ENCODE measurements at regions not wholly inside any gene's neighbourhood (a gene's known extent, or its start where the extent isn't known, plus 50 kb on each side); places are given as distances from the start of the nearest gene placed in this dataset.

- DNase-seq, result no peak
Measured at GRCh38 chr1:217193151-217193550, 437.7 kb downstream of the GPATCH2 start.

- no peak for DNase-seq
Measured at GRCh38 chr1:217191441-217191840, 439.4 kb downstream of the GPATCH2 start.

- DNase-seq, result no peak
Measured at GRCh38 chr1:217190359-217190758, 440.5 kb downstream of the GPATCH2 start.

GRCh38 chr1:217189362-217189761 lies 441.5 kb downstream of the GPATCH2 start:
- DNase-seq, result no peak

DNA sequence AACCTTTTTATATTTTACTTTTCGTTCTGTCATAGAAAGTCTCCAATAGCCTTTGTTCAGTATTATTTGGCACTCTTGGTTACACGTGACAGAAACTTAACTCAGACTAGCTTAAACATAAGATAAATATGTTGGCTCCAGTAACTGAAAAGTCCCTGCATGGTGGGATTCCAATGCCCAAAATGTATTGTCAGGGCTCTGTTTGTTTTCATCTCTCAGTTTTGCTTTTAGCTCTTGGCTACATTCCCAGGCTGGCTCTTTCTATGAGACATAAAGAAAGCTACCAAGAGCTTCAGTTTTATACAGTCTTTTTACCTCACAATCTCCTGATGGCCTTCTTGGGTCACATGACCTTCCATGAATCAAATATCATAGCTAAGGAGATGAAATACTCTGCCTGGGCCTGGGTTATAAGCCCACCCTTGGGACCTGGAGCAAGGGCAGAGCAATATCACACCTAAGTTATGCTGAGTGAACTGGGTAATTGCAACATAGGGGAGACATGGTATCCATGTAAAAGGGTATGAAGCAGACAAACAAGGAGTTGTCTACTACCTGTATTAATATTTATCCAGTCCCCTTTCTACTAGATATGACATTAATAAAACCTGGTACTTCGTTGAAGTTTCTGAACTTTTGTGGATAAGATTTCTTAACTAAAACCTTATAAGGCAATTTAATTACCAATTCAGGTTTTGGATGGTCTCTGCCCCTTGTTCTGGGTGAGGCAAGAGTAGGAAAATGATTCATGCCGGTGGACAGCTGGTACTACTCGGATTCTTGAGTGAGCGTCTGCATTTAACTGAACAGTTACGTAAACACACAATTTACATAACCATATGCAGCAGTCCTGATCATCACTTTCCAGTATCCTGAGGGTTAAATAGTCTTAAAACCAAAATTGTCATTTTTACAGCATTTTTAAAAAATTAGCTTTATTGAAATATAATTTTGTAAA lies 442.3 kb downstream of the GPATCH2 start:
- DNase-seq, result no peak

- DNase-seq, result no peak
Measured at GRCh38 chr1:217186664-217187063, 444.2 kb downstream of the GPATCH2 start.

DNA sequence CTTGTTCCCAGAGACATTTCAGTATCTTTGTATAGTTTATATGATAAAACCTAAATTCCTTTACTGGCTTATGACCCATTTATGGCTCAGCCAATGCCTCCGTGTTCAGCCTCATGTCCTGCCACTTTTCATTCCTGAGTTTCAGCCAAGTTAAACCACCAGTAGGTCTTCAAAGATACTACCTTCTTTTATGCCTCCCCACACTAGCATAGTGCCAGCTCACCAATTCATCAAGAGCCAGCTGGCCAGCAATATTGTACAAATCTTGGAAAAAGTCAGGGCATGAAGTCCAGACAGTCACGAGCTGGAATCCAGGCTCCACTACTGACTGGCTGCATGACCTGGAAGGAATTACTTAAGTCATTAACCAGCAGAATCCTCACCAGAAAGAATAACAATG lies 446.0 kb downstream of the GPATCH2 start:
- no peak for DNase-seq

- DNase-seq, result no peak
Measured at GRCh38 chr1:217182992-217183391, 447.9 kb downstream of the GPATCH2 start.

DNA sequence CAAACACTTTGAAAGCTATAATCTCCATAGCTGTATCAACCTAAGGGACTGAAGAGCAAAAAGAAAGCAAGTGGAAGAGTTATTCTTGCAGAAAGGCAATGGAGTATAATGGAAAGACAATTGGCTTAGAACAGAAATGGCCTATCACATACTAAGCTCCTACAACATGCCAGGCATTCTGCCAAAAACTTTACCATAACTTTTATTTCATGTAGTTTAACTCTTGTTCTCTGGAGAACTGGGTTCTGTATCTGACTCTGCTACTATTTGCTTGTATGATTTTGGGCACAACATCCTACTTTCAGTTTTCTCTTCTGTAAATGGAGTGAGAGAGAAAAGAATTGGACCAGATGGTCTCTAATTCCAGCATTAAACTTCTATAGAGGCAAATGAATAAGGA lies 449.1 kb downstream of the GPATCH2 start:
- no peak for DNase-seq

DNA sequence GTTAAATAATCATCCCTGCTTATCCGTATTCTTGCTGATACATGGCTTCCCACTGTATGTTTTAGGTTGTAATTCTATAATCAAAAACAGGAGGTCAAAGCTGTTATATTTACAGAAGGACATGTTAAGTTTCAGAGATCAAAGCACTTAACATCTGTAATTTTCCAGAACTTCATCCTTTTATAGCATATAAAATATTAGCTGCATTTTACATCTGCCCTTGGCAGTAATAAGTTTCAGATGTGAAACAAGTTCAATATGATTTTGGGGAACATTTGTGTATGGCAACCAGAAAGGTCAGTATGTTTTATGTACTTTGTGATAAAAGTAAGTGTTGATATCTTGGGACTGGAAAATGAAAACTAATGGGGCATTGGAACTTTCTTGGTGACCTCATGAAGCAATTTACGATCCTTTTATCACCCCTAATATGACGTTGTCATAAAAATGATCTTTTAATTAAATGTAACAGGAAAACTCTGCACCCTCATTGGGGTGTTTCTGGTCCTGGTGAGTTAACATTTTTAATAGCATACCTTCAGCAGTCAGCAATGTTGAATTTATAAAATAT lies 449.6 kb downstream of the GPATCH2 start:
- DNase-seq, result no peak

DNA sequence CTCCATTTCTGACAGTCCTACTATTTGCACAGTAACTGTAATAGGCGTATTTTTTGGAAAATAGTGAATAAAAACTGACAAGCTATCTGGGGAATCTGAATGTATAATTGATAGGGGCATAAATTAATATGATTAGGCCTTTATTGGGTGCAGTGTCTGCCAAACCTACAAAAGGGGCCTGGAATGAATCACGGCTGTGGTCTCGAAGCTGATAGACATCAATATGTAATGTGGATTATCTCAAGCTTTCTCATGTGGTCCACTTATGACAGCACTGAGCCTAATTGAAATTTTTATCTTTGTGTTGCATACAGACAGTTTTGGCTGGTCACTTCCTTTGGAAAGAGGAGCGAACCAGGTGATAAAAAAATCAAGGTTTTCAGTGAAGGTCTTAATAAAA lies 450.4 kb downstream of the GPATCH2 start:
- DNase-seq, result no peak

DNA sequence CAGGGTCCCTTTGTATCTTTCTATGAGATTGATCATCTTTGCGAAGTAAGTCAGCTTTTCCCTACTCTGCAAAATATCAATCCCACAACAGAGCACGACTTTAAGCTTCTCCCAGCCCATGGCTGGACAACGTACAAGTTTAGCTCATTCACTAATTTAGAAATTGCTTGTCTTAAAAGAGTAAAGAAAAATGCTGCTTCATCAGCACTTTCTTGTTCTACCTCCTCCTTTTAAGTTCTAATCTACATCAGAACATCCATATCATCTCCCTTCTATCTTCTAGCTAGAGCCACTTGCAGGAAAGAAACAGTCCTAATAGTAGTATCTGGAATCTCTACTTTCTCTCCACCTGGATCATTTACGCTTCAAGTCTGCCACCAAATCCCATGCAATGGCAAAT lies 441.2 kb upstream of the ESRRG start:
- no peak for DNase-seq

- no peak for DNase-seq
Measured at GRCh38 chr1:217153361-217153760, 430.1 kb upstream of the ESRRG start.

- DNase-seq, result no peak
Measured at GRCh38 chr1:217150366-217150765, 427.1 kb upstream of the ESRRG start.

DNA sequence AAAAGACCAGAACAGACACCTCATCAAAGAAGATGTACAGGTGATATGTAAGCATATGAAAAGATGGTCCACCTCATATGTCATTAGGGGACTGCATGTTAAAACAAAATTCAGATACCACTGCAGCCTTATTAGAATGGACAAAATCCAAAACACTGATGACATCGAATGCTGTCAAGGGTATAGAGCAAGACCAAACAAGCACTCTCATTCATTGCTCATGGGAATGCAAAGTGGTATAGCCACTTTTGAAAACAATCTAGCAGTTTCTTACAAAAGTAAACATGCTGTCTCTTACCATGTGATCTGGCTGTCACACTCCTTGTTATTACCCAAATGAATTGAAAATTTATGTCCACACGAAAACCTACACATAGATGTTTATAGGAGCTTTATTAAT lies 426.6 kb upstream of the ESRRG start:
- no peak for DNase-seq

DNA sequence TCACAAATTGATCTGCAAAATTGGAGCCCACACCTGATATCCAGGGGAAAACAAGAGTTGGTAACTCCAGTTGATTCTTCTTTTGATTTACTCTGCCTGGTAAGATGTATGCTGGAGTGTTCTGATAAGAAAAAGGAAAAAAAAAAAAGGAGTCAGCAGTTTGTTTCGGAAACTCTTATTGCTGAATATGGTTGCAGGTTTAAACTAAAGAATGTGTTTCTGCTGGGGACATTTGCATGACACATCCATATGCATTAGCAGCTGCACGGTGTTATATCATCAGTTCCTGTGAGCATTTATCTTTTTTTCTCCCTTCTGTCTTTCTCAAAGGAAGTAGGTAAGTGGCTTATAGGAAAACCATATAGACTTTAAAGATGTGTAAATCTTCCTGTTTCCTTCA lies 418.5 kb upstream of the ESRRG start:
- DNase-seq, result no peak

- DNase-seq, result no peak
Measured at GRCh38 chr1:217140041-217140901, 417.0 kb upstream of the ESRRG start.

DNA sequence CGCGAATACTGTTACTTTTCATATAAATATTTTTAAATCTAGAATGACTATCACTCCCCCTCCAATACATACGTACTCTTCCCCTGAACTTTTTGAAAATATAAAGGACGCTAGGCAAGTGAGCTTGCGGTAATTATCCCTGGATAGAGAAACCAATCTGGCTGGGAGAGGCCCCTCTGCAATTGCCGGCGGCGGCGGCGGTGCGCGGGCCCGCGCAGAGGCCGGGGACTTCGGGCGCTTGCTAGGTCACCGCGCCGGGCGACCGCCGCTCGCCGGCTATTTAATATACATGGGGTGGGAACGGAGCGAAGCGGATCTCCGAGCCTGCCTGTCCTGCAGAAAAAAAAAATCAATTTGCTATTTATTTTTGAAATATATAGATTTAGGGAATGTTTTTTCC lies 416.3 kb upstream of the ESRRG start:
- DNase-seq, result no peak

DNA sequence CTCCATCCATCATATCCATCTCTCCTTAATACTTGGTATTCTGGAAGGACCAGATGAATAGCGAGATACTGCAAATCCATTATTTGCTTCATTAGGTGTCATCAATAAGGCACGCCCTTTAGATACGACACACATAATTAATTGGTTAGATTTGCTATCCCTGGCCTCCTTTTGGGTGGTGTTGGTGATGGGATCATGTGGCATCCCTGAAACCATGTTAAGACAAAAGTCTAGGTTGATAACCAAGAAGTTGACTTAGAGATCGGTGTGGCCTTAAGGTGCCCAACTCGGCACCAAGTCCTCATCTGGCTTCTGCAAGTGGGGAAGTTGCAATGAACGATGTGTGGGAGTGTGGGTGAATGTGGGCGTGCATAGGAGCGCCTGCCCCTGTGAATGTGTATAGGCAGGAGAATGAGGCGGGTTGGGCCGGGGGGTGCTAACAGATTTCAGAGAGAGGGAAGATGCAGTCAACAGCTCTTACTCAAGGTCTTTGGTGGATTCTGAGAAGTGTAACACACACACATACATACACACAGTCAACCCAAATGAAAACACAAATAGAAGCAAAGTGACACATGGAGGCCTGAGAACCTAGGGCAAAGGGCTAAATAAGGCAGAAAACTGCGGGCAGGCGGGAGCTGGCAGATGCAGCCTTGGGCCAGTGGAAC lies 415.7 kb upstream of the ESRRG start:
- no peak for DNase-seq

GRCh38 chr1:217138173-217138765 lies 415.0 kb upstream of the ESRRG start:
- DNase-seq, result no peak

GRCh38 chr1:217137210-217137881 lies 414.1 kb upstream of the ESRRG start:
- no peak for DNase-seq

DNA sequence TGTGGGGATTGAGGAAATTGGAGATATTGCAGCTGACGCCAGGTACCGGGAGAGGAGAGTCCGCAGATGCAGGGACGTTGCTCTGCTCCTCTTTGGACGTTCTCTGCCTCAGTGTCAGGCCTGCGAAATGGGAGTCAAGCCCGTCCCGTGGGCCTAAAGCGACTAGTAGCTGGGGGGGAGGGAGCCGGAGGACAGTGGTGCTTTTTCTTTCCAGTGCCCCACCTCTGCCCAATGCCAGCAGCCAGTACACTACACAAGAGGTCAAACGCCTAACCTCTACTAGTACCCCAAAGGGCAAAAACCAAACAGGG lies 413.6 kb upstream of the ESRRG start:
- DNase-seq, result no peak
